HEK293 (cell line): ENCODE measurements at regions not wholly inside any gene's neighbourhood (a gene's known extent, or its start where the extent isn't known, plus 50 kb on each side); places are given as distances from the start of the nearest gene placed in this dataset.

Experiments used
- CTCF ChIP-seq: fragments of 450-650 bp; formaldehyde crosslinking; IDR thresholded peaks from 2 replicates; pipeline ENCODE4 v1.5.1; 2016; ENCODE audit warnings: missing biosample characterization, missing genetic modification characterization
- IKZF3 ChIP-seq: fragments of 450-650 bp; IDR thresholded peaks from 2 replicates; pipeline ENCODE4 v1.5.0; 2018; ENCODE audit warnings: missing biosample characterization, mild to moderate bottlenecking, missing genetic modification characterization, moderate library complexity
- KLF1 ChIP-seq: fragments of 450-650 bp; formaldehyde crosslinking; IDR thresholded peaks from 2 replicates; pipeline ENCODE4 v1.5.1; 2016; ENCODE audit warnings: missing biosample characterization, missing genetic modification characterization
- REPIN1 ChIP-seq: fragments of 450-650 bp; formaldehyde crosslinking; IDR thresholded peaks from 2 replicates; pipeline ENCODE4 v1.5.1; 2017; ENCODE audit warnings: missing biosample characterization, missing genetic modification characterization, low read depth
- YY1 ChIP-seq: fragments of 450-650 bp; formaldehyde crosslinking; IDR thresholded peaks from 2 replicates; pipeline ENCODE4 v1.5.1; 2018; ENCODE audit warnings: missing biosample characterization, missing genetic modification characterization
- ZBTB48 ChIP-seq: fragments of 450-650 bp; formaldehyde crosslinking; IDR thresholded peaks from 2 replicates; pipeline ENCODE4 v1.5.1; 2016; ENCODE audit warnings: missing biosample characterization, missing genetic modification characterization
- ZNF544 ChIP-seq: fragments of 450-650 bp; formaldehyde crosslinking; IDR thresholded peaks from 2 replicates; pipeline ENCODE4 v1.5.0; 2017; ENCODE audit warnings: missing biosample characterization, missing genetic modification characterization

GRCh38 chr1:87686671-87687070 lies 358.0 kb downstream of the LMO4 start:
- TF ChIP-seq KLF1: no peak
- TF ChIP-seq ZNF544 (tag by site-specific recombination): no peak
- TF ChIP-seq CTCF (tag by site-specific recombination): no peak
- TF ChIP-seq REPIN1 (tag by site-specific recombination): no peak
- TF ChIP-seq ZBTB48 (tag by site-specific recombination): no peak
- TF ChIP-seq YY1 (tag by site-specific recombination): no peak
- TF ChIP-seq IKZF3: no peak
